ENCODE measurements at regions not wholly inside any gene's neighbourhood (a gene's known extent, or its start where the extent isn't known, plus 50 kb on each side); places are given as distances from the start of the nearest gene placed in this dataset.

DNA sequence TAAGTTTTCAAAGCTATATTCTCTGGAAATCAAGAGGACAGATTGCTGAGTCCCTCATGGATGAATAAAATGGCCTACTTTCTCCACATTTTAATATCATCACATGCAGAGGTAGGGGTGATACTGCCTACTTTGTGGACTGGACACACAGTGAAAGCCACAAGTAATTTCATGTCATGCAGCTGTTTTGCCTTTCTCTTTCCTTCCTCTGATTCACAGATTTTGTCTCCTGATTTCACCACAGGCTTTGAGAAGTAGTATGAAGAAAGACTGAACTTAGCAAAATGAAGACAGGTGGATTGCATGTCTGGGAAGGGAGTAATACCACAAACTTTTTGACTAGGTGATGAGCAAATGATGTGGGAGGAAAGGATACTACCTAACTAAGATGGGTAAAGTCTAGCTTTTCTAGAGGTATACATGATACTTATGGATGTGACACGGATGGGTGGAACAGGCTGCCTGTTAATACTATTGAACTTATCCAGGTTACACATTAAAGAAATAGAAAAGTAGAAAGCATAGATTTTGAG, 478.4 kb upstream of the GOT2 start (continued):
- TF ChIP-seq ZNF318 (IDR thresholded peaks at IDR 0.05; ENCODE audit: borderline replicate concordance in 1 of 2, low read depth in 1 of 2) = no peak
- no peak for TF ChIP-seq SRSF3 (IDR thresholded peaks at IDR 0.05; ENCODE audit: insufficient read depth, low read length)
- no peak for TF ChIP-seq ZNF699 (CRISPR knock-in tag; IDR thresholded peaks at IDR 0.05; ENCODE audit: insufficient replicate concordance)
